ENCODE measurements at regions not wholly inside any gene's neighbourhood (a gene's known extent, or its start where the extent isn't known, plus 50 kb on each side); places are given as distances from the start of the nearest gene placed in this dataset.

- no peak overlapping the region for H3K4me3 ChIP-seq (replicated peaks; ENCODE audit: low read depth, low read length)
- no peak for DNase-seq (ENCODE audit: low read depth)
- no peak for TF ChIP-seq CTCF (IDR thresholded peaks at IDR 0.05; ENCODE audit: low read length, missing control alignments)
These were observed 49.7 kb upstream of the PRDX6 start for GRCh38 chr1:173427146-173428054.

All from fibroblast of pulmonary artery (primary cell).